ENCODE measurements at regions not wholly inside any gene's neighbourhood (a gene's known extent, or its start where the extent isn't known, plus 50 kb on each side); places are given as distances from the start of the nearest gene placed in this dataset.

- Histone ChIP-seq H3K4me1 (ENCODE audit: insufficient read depth, low read length, poor library complexity, severe bottlenecking) (peaks cover 7% of the 10 kb centered on the region), H3K27ac (ENCODE audit: low read depth, low read length, poor library complexity, severe bottlenecking) (no peak overlapping the region), H3K79me2 (ENCODE audit: insufficient read depth, low read depth, low read length) (no peaks in the 10 kb centered on the region), H3K9me2 (ENCODE audit: insufficient read depth, low read length) (no peaks in the 10 kb centered on the region), H3K36me3 (ENCODE audit: insufficient read depth, low read length) (no peaks in the 10 kb centered on the region), H2AFZ (ENCODE audit: low read length) (no peak overlapping the region), H3K9me3 (ENCODE audit: low read length) (no peaks in the 10 kb centered on the region), H3K4me2 (ENCODE audit: low read length) (no peak overlapping the region), H3K4me3 (ENCODE audit: low read depth, low read length, poor library complexity, severe bottlenecking) (no peak overlapping the region), H4K20me1 (ENCODE audit: insufficient read depth, low read length) (no peaks in the 10 kb centered on the region)
- POLR2A ChIA-PET: no interaction called here
- DNase-seq (ENCODE audit: low spot score): no peak
- BruUV-seq (replicated peaks): no TSS peak
- CTCF ChIA-PET (ENCODE audit: unreplicated experiment): no interaction called here
- intact Hi-C loops (cut with micrococcal nuclease; ENCODE audit: unreplicated experiment): no loop called here
- no peak for TF ChIP-seq EZH2phosphoT487 (IDR thresholded peaks at IDR 0.05; ENCODE audit: borderline replicate concordance, low read depth, low read length)
- no peak for TF ChIP-seq CTCF (conservative IDR thresholded peaks at IDR 0.05; ENCODE audit: low read length)
Observed at GRCh38 chr16:51039638-51040331, 111.3 kb downstream of the SALL1 start.

GRCh38 chr16:51035711-51036110, 115.4 kb downstream of the SALL1 start:
- H3K79me2 ChIP-seq (ENCODE audit: insufficient read depth, low read depth, low read length): no peaks in the 10 kb centered on the region

More at GRCh38 chr16:51035711-51036110, 115.4 kb downstream of the SALL1 start:
- no TSS peak for BruUV-seq (replicated peaks)
- Histone ChIP-seq H3K4me3 (ENCODE audit: low read depth, low read length, poor library complexity, severe bottlenecking) (no peak overlapping the region), H3K27ac (ENCODE audit: low read depth, low read length, poor library complexity, severe bottlenecking) (no peak overlapping the region), H3K4me2 (ENCODE audit: low read length) (no peak overlapping the region), H4K20me1 (ENCODE audit: insufficient read depth, low read length) (no peaks in the 10 kb centered on the region), H3K4me1 (ENCODE audit: insufficient read depth, low read length, poor library complexity, severe bottlenecking) (peaks cover 20% of the 10 kb centered on the region), H3K36me3 (ENCODE audit: insufficient read depth, low read length) (no peaks in the 10 kb centered on the region), H3K9me3 (ENCODE audit: low read length) (no peaks in the 10 kb centered on the region), H2AFZ (ENCODE audit: low read length) (no peak overlapping the region), H3K9me2 (ENCODE audit: insufficient read depth, low read length) (no peaks in the 10 kb centered on the region)
- TF ChIP-seq EZH2phosphoT487 (IDR thresholded peaks at IDR 0.05; ENCODE audit: borderline replicate concordance, low read depth, low read length): no peak
- no peak for TF ChIP-seq CTCF (conservative IDR thresholded peaks at IDR 0.05; ENCODE audit: low read length)
- DNase-seq (ENCODE audit: low spot score): no peak
- ChIA-PET POLR2A (no interaction called here), CTCF (ENCODE audit: unreplicated experiment) (no interaction called here)
- intact Hi-C loops (cut with micrococcal nuclease; ENCODE audit: unreplicated experiment): no loop called here
